ENCODE measurements at regions not wholly inside any gene's neighbourhood (a gene's known extent, or its start where the extent isn't known, plus 50 kb on each side); places are given as distances from the start of the nearest gene placed in this dataset.
A peak's percentile ranks its signal among the peaks of the same experiment; 100 is the strongest.

DNA sequence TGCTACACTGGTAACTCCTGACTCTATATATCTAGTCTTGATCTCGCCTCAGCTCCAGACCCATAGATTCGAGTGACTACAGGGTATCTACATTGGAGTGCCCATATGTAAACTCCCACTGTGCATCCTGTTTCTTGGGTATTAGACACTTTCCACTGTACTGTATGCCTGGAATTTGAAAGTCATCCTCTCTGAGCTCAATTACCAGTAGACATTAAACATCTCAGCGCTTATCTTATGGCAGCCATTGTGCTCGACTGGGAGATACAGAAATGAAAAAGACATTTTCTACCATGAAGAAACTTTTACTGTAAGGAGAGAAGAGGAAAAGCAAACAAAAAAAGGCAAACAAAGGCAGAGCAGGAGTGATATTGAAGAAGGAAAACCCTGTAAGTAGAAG lies 151.9 kb upstream of the JADE1 start:
- Histone ChIP-seq H3K9ac (ENCODE audit: low read length in 3 of 3) (no peak overlapping the region), H3K27ac (ENCODE audit: low read depth in 2 of 2, low read length in 2 of 2) (peak overlapping the region in 1 of 2 donors; percentile 74), H3K27me3 (ENCODE audit: control insufficient read depth, insufficient read depth, low read length) (no peaks in the 10 kb centered on the region), H3K9me3 (ENCODE audit: control insufficient read depth in 2 of 3, insufficient read depth in 1 of 3, low read length in 3 of 3) (peaks cover 0 to 3% (median 0%) of the 10 kb centered on the region in 3 donors), H3K36me3 (ENCODE audit: control insufficient read depth in 2 of 3, insufficient read depth in 3 of 3, low read length in 3 of 3) (no peaks in the 10 kb centered on the region), H3K4me1 (ENCODE audit: control insufficient read depth in 2 of 3, insufficient read depth in 2 of 3, low read depth in 1 of 3, low read length in 3 of 3) (peaks cover 6 to 14% (median 12%) of the 10 kb centered on the region in 3 donors), H3K4me3 (ENCODE audit: low read length in 3 of 3) (no peak overlapping the region)
- FAIRE-seq (no peak), DNase-seq (no peak)
- TF ChIP-seq, protein P1, sequence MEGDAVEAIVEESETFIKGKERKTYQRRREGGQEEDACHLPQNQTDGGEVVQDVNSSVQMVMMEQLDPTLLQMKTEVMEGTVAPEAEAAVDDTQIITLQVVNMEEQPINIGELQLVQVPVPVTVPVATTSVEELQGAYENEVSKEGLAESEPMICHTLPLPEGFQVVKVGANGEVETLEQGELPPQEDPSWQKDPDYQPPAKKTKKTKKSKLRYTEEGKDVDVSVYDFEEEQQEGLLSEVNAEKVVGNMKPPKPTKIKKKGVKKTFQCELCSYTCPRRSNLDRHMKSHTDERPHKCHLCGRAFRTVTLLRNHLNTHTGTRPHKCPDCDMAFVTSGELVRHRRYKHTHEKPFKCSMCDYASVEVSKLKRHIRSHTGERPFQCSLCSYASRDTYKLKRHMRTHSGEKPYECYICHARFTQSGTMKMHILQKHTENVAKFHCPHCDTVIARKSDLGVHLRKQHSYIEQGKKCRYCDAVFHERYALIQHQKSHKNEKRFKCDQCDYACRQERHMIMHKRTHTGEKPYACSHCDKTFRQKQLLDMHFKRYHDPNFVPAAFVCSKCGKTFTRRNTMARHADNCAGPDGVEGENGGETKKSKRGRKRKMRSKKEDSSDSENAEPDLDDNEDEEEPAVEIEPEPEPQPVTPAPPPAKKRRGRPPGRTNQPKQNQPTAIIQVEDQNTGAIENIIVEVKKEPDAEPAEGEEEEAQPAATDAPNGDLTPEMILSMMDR (IDR thresholded peaks at IDR 0.05; ENCODE audit: borderline replicate concordance, extremely low read depth, insufficient read depth): no peak
- intact Hi-C loops (cut with DNase I): no loop called here

DNA sequence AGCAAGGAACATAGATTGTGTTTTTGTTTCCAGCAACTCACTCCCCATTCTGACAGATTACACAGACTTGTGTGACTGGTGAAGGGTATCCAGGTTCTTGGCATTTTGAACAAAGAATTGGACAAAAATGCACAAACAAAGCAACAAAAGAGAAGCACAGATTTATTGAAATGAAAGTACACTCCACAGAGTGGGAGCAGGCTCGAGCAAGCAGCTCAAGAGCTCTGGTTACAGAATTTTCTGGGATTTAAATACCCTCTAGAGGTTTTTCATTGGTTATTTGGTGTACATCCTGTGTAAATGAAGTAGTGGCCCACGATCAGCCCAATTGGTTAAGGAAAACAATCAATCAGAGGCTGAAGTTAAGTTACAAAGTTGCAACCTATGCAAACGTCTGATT lies 155.0 kb upstream of the JADE1 start:
- DNase-seq (no peak), FAIRE-seq (no peak)
- Histone ChIP-seq H3K4me1 (ENCODE audit: control insufficient read depth in 2 of 3, insufficient read depth in 2 of 3, low read depth in 1 of 3, low read length in 3 of 3) (peaks cover 4 to 6% (median 5%) of the 10 kb centered on the region in 3 donors), H3K36me3 (ENCODE audit: control insufficient read depth in 2 of 3, insufficient read depth in 3 of 3, low read length in 3 of 3) (no peaks in the 10 kb centered on the region), H3K4me3 (ENCODE audit: low read length in 3 of 3) (no peak overlapping the region), H3K27me3 (ENCODE audit: control insufficient read depth, insufficient read depth, low read length) (no peaks in the 10 kb centered on the region), H3K9ac (ENCODE audit: low read length in 3 of 3) (no peak overlapping the region), H3K9me3 (ENCODE audit: control insufficient read depth in 2 of 3, insufficient read depth in 1 of 3, low read length in 3 of 3) (peaks cover 0 to 3% (median 0%) of the 10 kb centered on the region in 3 donors), H3K27ac (ENCODE audit: low read depth in 2 of 2, low read length in 2 of 2) (no peak overlapping the region)
- intact Hi-C loops (cut with DNase I): no loop called here
- TF ChIP-seq, protein P1 (IDR thresholded peaks at IDR 0.05; ENCODE audit: borderline replicate concordance, extremely low read depth, insufficient read depth): no peak

DNA sequence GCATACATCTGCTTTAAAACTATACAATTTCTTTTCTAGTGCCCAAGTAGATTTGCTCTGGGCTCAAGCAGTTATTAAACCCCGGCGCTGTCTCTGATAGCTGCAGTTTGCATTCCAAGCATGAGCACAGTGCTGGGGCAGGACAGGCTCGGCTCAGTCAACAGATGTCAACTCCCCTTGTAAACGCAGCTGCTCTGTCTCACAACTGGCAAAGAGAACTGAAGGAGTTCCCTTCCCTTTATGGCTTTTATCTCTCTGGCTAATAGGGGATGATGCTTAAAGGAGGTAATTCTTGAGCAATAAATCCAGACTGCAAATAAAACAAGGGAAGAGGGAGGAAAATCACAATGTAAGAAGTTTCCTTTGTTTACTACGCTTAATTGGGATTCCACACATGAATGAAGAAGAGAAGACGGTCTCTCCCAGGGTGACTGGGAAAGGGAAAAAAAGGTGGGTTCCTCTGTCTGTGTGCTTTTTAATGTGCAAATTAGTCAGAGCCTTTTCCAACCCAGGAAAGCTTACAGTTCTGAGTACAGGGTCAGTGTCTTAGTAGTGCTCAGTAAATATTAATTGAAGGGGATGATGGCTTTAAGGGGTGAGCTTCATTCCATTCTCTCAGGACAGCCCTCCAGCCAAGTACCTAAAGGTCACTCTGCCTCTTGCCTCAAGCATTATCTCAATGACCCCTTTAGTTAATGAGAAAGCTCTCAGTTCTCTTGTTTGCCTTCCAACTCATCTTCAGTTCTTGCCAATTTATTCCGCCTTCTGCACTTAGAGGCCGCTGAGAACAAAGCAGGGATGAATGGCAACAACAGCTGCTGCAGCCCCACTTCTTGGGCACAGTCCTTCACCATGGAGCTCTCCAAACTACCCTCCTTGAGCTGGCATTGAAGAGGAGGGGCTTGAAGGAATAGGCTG lies 155.7 kb upstream of the JADE1 start:
- FAIRE-seq (no peak), DNase-seq (peak; percentile 67 to 90 (median 75))
- intact Hi-C loops (cut with DNase I): no loop called here
- no peak overlapping the region for H3K9ac ChIP-seq (ENCODE audit: low read length in 3 of 3)
- H3K27ac ChIP-seq (ENCODE audit: low read depth in 2 of 2, low read length in 2 of 2): no peak overlapping the region
- no peak overlapping the region for H3K4me3 ChIP-seq (ENCODE audit: low read length in 3 of 3)
- no peaks in the 10 kb centered on the region for H3K27me3 ChIP-seq (ENCODE audit: control insufficient read depth, insufficient read depth, low read length)
- H3K9me3 ChIP-seq (ENCODE audit: control insufficient read depth in 2 of 3, insufficient read depth in 1 of 3, low read length in 3 of 3): peaks cover 0 to 3% (median 0%) of the 10 kb centered on the region in 3 donors
- TF ChIP-seq, protein P1 (IDR thresholded peaks at IDR 0.05; ENCODE audit: borderline replicate concordance, extremely low read depth, insufficient read depth): no peak
- H3K4me1 ChIP-seq (ENCODE audit: control insufficient read depth in 2 of 3, insufficient read depth in 2 of 3, low read depth in 1 of 3, low read length in 3 of 3): peaks cover 4 to 6% (median 5%) of the 10 kb centered on the region in 3 donors
- H3K36me3 ChIP-seq (ENCODE audit: control insufficient read depth in 2 of 3, insufficient read depth in 3 of 3, low read length in 3 of 3): no peaks in the 10 kb centered on the region
